ENCODE measurements at regions not wholly inside any gene's neighbourhood (a gene's known extent, or its start where the extent isn't known, plus 50 kb on each side); places are given as distances from the start of the nearest gene placed in this dataset.

- no peak overlapping the region for H3K27ac ChIP-seq (ENCODE audit: insufficient read depth in 1 of 2, low read depth in 1 of 2, low read length in 2 of 2, poor library complexity in 1 of 2, severe bottlenecking in 2 of 2)
- no peaks in the 10 kb centered on the region for H3K4me1 ChIP-seq (ENCODE audit: control extremely low read depth in 1 of 4, control insufficient read depth in 4 of 4, insufficient read depth in 4 of 4, low read length in 3 of 4)
- ChIA-PET CTCF (no interaction called here), POLR2A (no interaction called here)
- H3K4me3 ChIP-seq (ENCODE audit: control insufficient read depth in 1 of 7, extremely low read depth in 1 of 7, insufficient read depth in 4 of 7, low read depth in 2 of 7, low read length in 6 of 7): no peak overlapping the region
- no peak for DNase-seq
- peaks cover 0 to 2% (median 0%) of the 10 kb centered on the region in 5 experiments for H3K27me3 ChIP-seq (replicated peaks in 2 of 5; ENCODE audit: control insufficient read depth in 4 of 5, insufficient read depth in 5 of 5, low read length in 4 of 5)
- 97% methylated on average over 12 of the region's 14 CpGs for WGBS (ENCODE audit: insufficient coverage)
- H3K9me3 ChIP-seq (ENCODE audit: control extremely low read depth in 1 of 5, control insufficient read depth in 4 of 5, insufficient read depth in 2 of 5, low read depth in 1 of 5, low read length in 4 of 5): peaks cover 0 to 4% (median 0%) of the 10 kb centered on the region in 5 experiments
- H3K36me3 ChIP-seq (ENCODE audit: control insufficient read depth in 4 of 4, insufficient read depth in 4 of 4, low read length in 3 of 4): no peaks in the 10 kb centered on the region
These were observed 231.2 kb upstream of the PMEPA1 start for GRCh38 chr20:57940868-57941522.

GRCh38 chr20:57940376-57940775, 230.6 kb upstream of the PMEPA1 start:
- no peaks in the 10 kb centered on the region for H3K36me3 ChIP-seq (ENCODE audit: control insufficient read depth in 4 of 4, insufficient read depth in 4 of 4, low read length in 3 of 4)
- H3K27ac ChIP-seq (ENCODE audit: insufficient read depth in 1 of 2, low read depth in 1 of 2, low read length in 2 of 2, poor library complexity in 1 of 2, severe bottlenecking in 2 of 2): no peak overlapping the region
- WGBS (ENCODE audit: insufficient coverage): 100% methylated on average over 3 of the region's 4 CpGs
- no peak overlapping the region for H3K4me3 ChIP-seq (ENCODE audit: control insufficient read depth in 1 of 7, extremely low read depth in 1 of 7, insufficient read depth in 4 of 7, low read depth in 2 of 7, low read length in 6 of 7)
- no peak for DNase-seq
- POLR2A ChIA-PET: no interaction called here
- peaks cover 0 to 2% (median 0%) of the 10 kb centered on the region in 5 experiments for H3K27me3 ChIP-seq (replicated peaks in 2 of 5; ENCODE audit: control insufficient read depth in 4 of 5, insufficient read depth in 5 of 5, low read length in 4 of 5)
- peaks cover 0 to 4% (median 0%) of the 10 kb centered on the region in 5 experiments for H3K9me3 ChIP-seq (ENCODE audit: control extremely low read depth in 1 of 5, control insufficient read depth in 4 of 5, insufficient read depth in 2 of 5, low read depth in 1 of 5, low read length in 4 of 5)
- no peaks in the 10 kb centered on the region for H3K4me1 ChIP-seq (ENCODE audit: control extremely low read depth in 1 of 4, control insufficient read depth in 4 of 4, insufficient read depth in 4 of 4, low read length in 3 of 4)
- CTCF ChIA-PET: no interaction called here

GRCh38 chr20:57939499-57939898, 229.7 kb upstream of the PMEPA1 start:
- no peaks in the 10 kb centered on the region for H3K36me3 ChIP-seq (ENCODE audit: control insufficient read depth in 4 of 4, insufficient read depth in 4 of 4, low read length in 3 of 4)
- ChIA-PET CTCF (no interaction called here), POLR2A (no interaction called here)
- WGBS (ENCODE audit: insufficient coverage): 100% methylated on average over 3 of the region's 3 CpGs
- H3K4me1 ChIP-seq (ENCODE audit: control extremely low read depth in 1 of 4, control insufficient read depth in 4 of 4, insufficient read depth in 4 of 4, low read length in 3 of 4): no peaks in the 10 kb centered on the region
- H3K9me3 ChIP-seq (ENCODE audit: control extremely low read depth in 1 of 5, control insufficient read depth in 4 of 5, insufficient read depth in 2 of 5, low read depth in 1 of 5, low read length in 4 of 5): peaks cover 0 to 4% (median 0%) of the 10 kb centered on the region in 5 experiments
- H3K27me3 ChIP-seq (replicated peaks in 2 of 5; ENCODE audit: control insufficient read depth in 4 of 5, insufficient read depth in 5 of 5, low read length in 4 of 5): peaks cover 0 to 2% (median 0%) of the 10 kb centered on the region in 5 experiments
- DNase-seq: no peak
- H3K27ac ChIP-seq (ENCODE audit: insufficient read depth in 1 of 2, low read depth in 1 of 2, low read length in 2 of 2, poor library complexity in 1 of 2, severe bottlenecking in 2 of 2): no peak overlapping the region
- H3K4me3 ChIP-seq (ENCODE audit: control insufficient read depth in 1 of 7, extremely low read depth in 1 of 7, insufficient read depth in 4 of 7, low read depth in 2 of 7, low read length in 6 of 7): no peak overlapping the region

GRCh38 chr20:57938158-57939108, 228.6 kb upstream of the PMEPA1 start:
- POLR2A ChIA-PET: interaction anchor here (0.6 kb wide), 1 partner anchor 92 kb away, joined by 3 read pairs; no protein-coding TSS in a partner anchor
- Histone ChIP-seq H3K27ac (ENCODE audit: insufficient read depth in 1 of 2, low read depth in 1 of 2, low read length in 2 of 2, poor library complexity in 1 of 2, severe bottlenecking in 2 of 2) (no peak overlapping the region), H3K4me3 (ENCODE audit: control insufficient read depth in 1 of 7, extremely low read depth in 1 of 7, insufficient read depth in 4 of 7, low read depth in 2 of 7, low read length in 6 of 7) (no peak overlapping the region), H3K4me1 (ENCODE audit: control extremely low read depth in 1 of 4, control insufficient read depth in 4 of 4, insufficient read depth in 4 of 4, low read length in 3 of 4) (no peaks in the 10 kb centered on the region), H3K9me3 (ENCODE audit: control extremely low read depth in 1 of 5, control insufficient read depth in 4 of 5, insufficient read depth in 2 of 5, low read depth in 1 of 5, low read length in 4 of 5) (peaks cover 0 to 1% (median 0%) of the 10 kb centered on the region in 5 experiments), H3K27me3 (replicated peaks in 2 of 5; ENCODE audit: control insufficient read depth in 4 of 5, insufficient read depth in 5 of 5, low read length in 4 of 5) (peaks cover 0 to 2% (median 0%) of the 10 kb centered on the region in 5 experiments), H3K36me3 (ENCODE audit: control insufficient read depth in 4 of 4, insufficient read depth in 4 of 4, low read length in 3 of 4) (no peaks in the 10 kb centered on the region)
- CTCF ChIA-PET: no interaction called here
- WGBS (ENCODE audit: insufficient coverage): 88% methylated on average over 11 of the region's 19 CpGs
- DNase-seq: no peak

GRCh38 chr20:57936636-57937385, 227.0 kb upstream of the PMEPA1 start:
- Histone ChIP-seq H3K4me1 (ENCODE audit: control extremely low read depth in 1 of 4, control insufficient read depth in 4 of 4, insufficient read depth in 4 of 4, low read length in 3 of 4) (no peaks in the 10 kb centered on the region), H3K4me3 (ENCODE audit: control insufficient read depth in 1 of 7, extremely low read depth in 1 of 7, insufficient read depth in 4 of 7, low read depth in 2 of 7, low read length in 6 of 7) (no peak overlapping the region), H3K36me3 (ENCODE audit: control insufficient read depth in 4 of 4, insufficient read depth in 4 of 4, low read length in 3 of 4) (no peaks in the 10 kb centered on the region), H3K27ac (ENCODE audit: insufficient read depth in 1 of 2, low read depth in 1 of 2, low read length in 2 of 2, poor library complexity in 1 of 2, severe bottlenecking in 2 of 2) (no peak overlapping the region), H3K9me3 (ENCODE audit: control extremely low read depth in 1 of 5, control insufficient read depth in 4 of 5, insufficient read depth in 2 of 5, low read depth in 1 of 5, low read length in 4 of 5) (no peaks in the 10 kb centered on the region), H3K27me3 (replicated peaks in 2 of 5; ENCODE audit: control insufficient read depth in 4 of 5, insufficient read depth in 5 of 5, low read length in 4 of 5) (no peaks in the 10 kb centered on the region)
- no peak for DNase-seq
- WGBS (ENCODE audit: insufficient coverage): 100% methylated on average over 2 of the region's 6 CpGs
- CTCF ChIA-PET: no interaction called here
- POLR2A ChIA-PET: no interaction called here

GRCh38 chr20:57934913-57935312, 225.1 kb upstream of the PMEPA1 start:
- Histone ChIP-seq H3K36me3 (ENCODE audit: control insufficient read depth in 4 of 4, insufficient read depth in 4 of 4, low read length in 3 of 4) (no peaks in the 10 kb centered on the region), H3K4me1 (ENCODE audit: control extremely low read depth in 1 of 4, control insufficient read depth in 4 of 4, insufficient read depth in 4 of 4, low read length in 3 of 4) (no peaks in the 10 kb centered on the region), H3K27me3 (replicated peaks in 2 of 5; ENCODE audit: control insufficient read depth in 4 of 5, insufficient read depth in 5 of 5, low read length in 4 of 5) (no peaks in the 10 kb centered on the region), H3K9me3 (ENCODE audit: control extremely low read depth in 1 of 5, control insufficient read depth in 4 of 5, insufficient read depth in 2 of 5, low read depth in 1 of 5, low read length in 4 of 5) (no peaks in the 10 kb centered on the region), H3K4me3 (ENCODE audit: control insufficient read depth in 1 of 7, extremely low read depth in 1 of 7, insufficient read depth in 4 of 7, low read depth in 2 of 7, low read length in 6 of 7) (no peak overlapping the region), H3K27ac (ENCODE audit: insufficient read depth in 1 of 2, low read depth in 1 of 2, low read length in 2 of 2, poor library complexity in 1 of 2, severe bottlenecking in 2 of 2) (no peak overlapping the region)
- ChIA-PET CTCF (no interaction called here), POLR2A (no interaction called here)
- 99% methylated on average over 7 of the region's 10 CpGs for WGBS (ENCODE audit: insufficient coverage)
- no peak for DNase-seq

Data from common myeloid progenitor, CD34-positive (primary cell).